NB4 (cell line): ENCODE measurements at regions not wholly inside any gene's neighbourhood (a gene's known extent, or its start where the extent isn't known, plus 50 kb on each side); places are given as distances from the start of the nearest gene placed in this dataset.

Source experiments
- DNase-seq: peaks from one replicate; pipeline ENCODE4 v3.0.0; 2010; ENCODE audit warnings: low read depth
- H3K4me3 ChIP-seq: one replicate; pipeline ENCODE4 v1.5.1; 2011; ENCODE audit warnings: mild to moderate bottlenecking, low read depth, low read length, moderate library complexity
- MYC ChIP-seq: IDR thresholded peaks from 2 replicates; pipeline ENCODE4 v1.6.1; 2011; ENCODE audit warnings: low read depth, low read length
- POLR2A ChIP-seq: IDR thresholded peaks from 2 replicates; pipeline ENCODE4 v1.6.1; 2011; ENCODE audit warnings: mild to moderate bottlenecking; ENCODE audit not compliant: insufficient read length; ENCODE audit errors: extremely low read depth
- TF ChIP-seq, protein P1 (sequence below): IDR thresholded peaks from 2 replicates; pipeline ENCODE4 v1.6.1; 2011; ENCODE audit warnings: low read depth, low read length
- TF ChIP-seq, protein P2 (sequence below): IDR thresholded peaks from one replicate; pipeline ENCODE4 v1.5.1; 2012; ENCODE audit warnings: low read depth, low read length

DNA sequence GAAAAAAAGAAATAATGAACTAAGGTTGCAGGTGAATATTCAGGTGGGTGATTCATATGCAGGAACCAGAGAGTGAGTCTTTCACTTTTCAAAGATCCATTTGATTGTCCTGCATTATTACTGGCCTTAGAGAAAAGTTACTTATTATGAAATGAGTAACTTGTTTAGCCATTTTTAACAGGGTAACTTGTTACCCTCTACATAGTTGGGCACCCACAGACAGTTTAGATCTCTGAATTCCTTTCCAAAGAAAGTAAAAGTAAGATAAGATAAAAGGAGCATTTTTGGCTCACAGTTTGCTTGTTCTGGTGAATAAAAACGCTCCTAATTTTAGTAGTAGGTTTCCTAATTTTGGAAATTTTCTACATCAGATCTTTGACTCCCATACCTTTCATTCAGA lies 54.1 kb upstream of the DAB2 start:
- H3K4me3 ChIP-seq: no peak overlapping the region
- no peak for DNase-seq
- TF ChIP-seq, protein P1, sequence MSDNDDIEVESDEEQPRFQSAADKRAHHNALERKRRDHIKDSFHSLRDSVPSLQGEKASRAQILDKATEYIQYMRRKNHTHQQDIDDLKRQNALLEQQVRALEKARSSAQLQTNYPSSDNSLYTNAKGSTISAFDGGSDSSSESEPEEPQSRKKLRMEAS: no peak
- no peak for TF ChIP-seq POLR2A
- TF ChIP-seq MYC: no peak
- TF ChIP-seq, protein P2, sequence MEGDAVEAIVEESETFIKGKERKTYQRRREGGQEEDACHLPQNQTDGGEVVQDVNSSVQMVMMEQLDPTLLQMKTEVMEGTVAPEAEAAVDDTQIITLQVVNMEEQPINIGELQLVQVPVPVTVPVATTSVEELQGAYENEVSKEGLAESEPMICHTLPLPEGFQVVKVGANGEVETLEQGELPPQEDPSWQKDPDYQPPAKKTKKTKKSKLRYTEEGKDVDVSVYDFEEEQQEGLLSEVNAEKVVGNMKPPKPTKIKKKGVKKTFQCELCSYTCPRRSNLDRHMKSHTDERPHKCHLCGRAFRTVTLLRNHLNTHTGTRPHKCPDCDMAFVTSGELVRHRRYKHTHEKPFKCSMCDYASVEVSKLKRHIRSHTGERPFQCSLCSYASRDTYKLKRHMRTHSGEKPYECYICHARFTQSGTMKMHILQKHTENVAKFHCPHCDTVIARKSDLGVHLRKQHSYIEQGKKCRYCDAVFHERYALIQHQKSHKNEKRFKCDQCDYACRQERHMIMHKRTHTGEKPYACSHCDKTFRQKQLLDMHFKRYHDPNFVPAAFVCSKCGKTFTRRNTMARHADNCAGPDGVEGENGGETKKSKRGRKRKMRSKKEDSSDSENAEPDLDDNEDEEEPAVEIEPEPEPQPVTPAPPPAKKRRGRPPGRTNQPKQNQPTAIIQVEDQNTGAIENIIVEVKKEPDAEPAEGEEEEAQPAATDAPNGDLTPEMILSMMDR: no peak

DNA sequence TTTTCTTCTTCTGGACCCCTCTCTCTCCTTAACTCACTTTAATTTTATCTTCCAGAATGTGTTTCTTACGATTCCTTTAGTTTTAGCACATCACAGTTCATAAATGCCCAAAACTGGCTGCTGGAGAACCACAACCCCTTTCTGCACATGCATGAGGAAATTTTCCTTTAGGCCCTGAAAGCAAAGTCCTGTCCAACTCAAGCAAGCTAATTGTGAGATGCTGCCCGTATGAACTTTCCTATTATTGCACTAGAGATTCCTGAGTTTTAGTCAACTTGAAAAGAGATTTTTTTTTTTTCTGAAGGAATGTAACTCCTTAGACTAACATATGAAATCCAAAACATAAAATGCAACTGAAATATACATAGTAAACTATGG lies 52.1 kb upstream of the DAB2 start:
- TF ChIP-seq MYC (no peak), POLR2A (no peak)
- TF ChIP-seq, protein P2: no peak
- TF ChIP-seq, protein P1: no peak
- DNase-seq: no peak
- no peak overlapping the region for H3K4me3 ChIP-seq

DNA sequence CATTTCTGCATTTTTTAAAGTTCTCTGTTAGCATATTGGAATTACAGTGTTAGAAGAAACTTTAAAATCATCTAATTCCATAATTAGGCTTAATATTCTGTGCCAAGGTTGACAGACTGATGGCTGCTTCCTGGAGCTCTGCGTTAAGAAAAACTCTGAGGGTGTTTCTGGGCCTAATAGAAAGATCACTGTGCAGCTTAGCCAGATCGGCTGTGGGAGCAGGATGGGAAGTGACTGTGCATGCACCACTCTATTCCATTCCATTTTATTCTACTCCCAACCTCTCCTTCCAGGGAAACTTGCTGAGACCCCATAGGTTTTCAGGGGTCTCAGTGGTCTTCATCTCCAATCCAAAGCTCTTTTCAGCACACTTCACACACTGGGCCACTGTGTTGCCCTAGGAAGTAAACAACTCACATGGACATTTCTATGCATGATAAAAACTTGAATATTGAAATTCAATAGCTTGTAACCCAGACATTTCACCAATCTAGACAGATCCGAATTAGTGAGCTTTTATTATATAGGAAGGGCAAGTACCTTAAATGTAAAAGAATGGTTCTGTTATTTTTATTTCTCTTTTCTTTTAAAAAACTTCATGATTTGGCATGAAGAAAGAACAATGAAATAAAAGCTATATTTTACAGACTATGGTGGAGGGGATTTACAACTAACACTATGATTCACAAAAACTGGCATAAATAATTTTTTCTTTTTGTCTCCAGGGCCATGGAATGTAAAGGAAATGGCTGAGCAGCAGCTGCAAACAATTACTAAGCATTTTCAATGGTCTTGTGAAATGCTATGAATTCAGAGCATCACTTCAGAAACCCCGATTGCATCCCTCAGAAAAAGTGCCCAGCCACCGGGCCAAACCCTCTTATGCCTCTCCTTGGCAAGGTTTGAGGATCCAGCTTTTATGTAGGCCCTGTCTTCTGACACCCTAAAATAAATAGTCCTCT lies 51.4 kb upstream of the DAB2 start:
- no peak overlapping the region for H3K4me3 ChIP-seq
- DNase-seq: no peak

DNA sequence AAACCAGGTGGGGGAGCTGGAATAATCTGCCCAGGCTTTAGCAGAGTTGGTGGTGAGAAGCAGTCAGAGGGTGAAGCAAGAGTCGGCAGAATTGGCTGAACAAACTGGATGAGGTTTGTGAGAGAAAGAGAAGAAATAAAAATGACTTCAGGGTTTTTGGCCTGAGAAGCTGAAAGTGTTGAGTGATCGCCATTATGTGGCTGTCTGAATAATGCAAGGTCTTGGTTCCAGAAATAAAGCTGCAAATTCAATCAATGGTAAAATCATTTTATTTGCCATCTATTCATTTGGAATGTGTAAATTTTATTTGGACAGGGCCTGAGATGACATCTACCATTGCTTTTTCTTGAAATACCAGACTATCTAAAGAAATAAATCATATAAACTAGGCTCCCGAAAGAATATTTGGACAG lies 50.4 kb upstream of the DAB2 start:
- no peak for TF ChIP-seq MYC
- no peak for TF ChIP-seq POLR2A
- TF ChIP-seq, protein P1: no peak
- no peak overlapping the region for H3K4me3 ChIP-seq
- DNase-seq: no peak

More for the DNA sequence above, 51.4 kb upstream of the DAB2 start:
- TF ChIP-seq, protein P2: no peak
- TF ChIP-seq MYC: no peak
- TF ChIP-seq, protein P1: no peak
